ENCODE measurements at regions not wholly inside any gene's neighbourhood (a gene's known extent, or its start where the extent isn't known, plus 50 kb on each side); places are given as distances from the start of the nearest gene placed in this dataset.

- no peak for ATAC-seq (ENCODE audit: insufficient read depth, low read depth)
Observed at GRCh38 chr3:127087441-127087840, 104.5 kb downstream of the PLXNA1 start.

GRCh38 chr3:127088511-127089351, 104.2 kb upstream of the PRR23E start:
- ATAC-seq (ENCODE audit: insufficient read depth, low read depth), result no peak
- Histone ChIP-seq H2AFZ (ENCODE audit: low read depth, low read length) (no peak overlapping the region), H4K20me1 (ENCODE audit: insufficient read depth, low read length) (0 out of 2 replicates have a peak, but pooled peaks cover 3% of the 10 kb centered on the region), H3K79me2 (ENCODE audit: insufficient read depth, low read length) (no peaks in the 10 kb centered on the region), H3K27me3 (ENCODE audit: insufficient read depth, low read length, poor library complexity) (no peaks in the 10 kb centered on the region), H3K4me2 (ENCODE audit: insufficient read depth, low read length) (no peak overlapping the region), H3K9ac (ENCODE audit: low read depth, low read length) (no peak overlapping the region), H3K4me3 (ENCODE audit: low read depth in 1 of 2, low read length in 2 of 2) (no peak overlapping the region), H3K4me1 (ENCODE audit: insufficient read depth, low read length) (peaks cover 24% of the 10 kb centered on the region), H3K27ac (ENCODE audit: low read length) (no peak overlapping the region), H3K9me3 (ENCODE audit: insufficient read depth, low read length, severe bottlenecking) (no peaks in the 10 kb centered on the region), H3K36me3 (ENCODE audit: insufficient read depth, low read length) (no peaks in the 10 kb centered on the region)
- no peak for TF ChIP-seq EZH2 (IDR thresholded peaks at IDR 0.05; ENCODE audit: borderline replicate concordance, low read depth, low read length, severe bottlenecking)
- TF ChIP-seq CTCF (IDR thresholded peaks at IDR 0.05; ENCODE audit: borderline replicate concordance, extremely low read depth, low read length, poor library complexity, severe bottlenecking), result no peak
- no peak for DNase-seq

More at GRCh38 chr3:127087441-127087840, 104.5 kb downstream of the PLXNA1 start:
- Histone ChIP-seq H3K9ac (ENCODE audit: low read depth, low read length) (no peak overlapping the region), H2AFZ (ENCODE audit: low read depth, low read length) (no peak overlapping the region), H3K4me3 (ENCODE audit: low read depth in 1 of 2, low read length in 2 of 2) (no peak overlapping the region), H3K4me1 (ENCODE audit: insufficient read depth, low read length) (peaks cover 24% of the 10 kb centered on the region), H3K4me2 (ENCODE audit: insufficient read depth, low read length) (no peak overlapping the region), H3K9me3 (ENCODE audit: insufficient read depth, low read length, severe bottlenecking) (no peaks in the 10 kb centered on the region), H3K27me3 (ENCODE audit: insufficient read depth, low read length, poor library complexity) (no peaks in the 10 kb centered on the region), H4K20me1 (ENCODE audit: insufficient read depth, low read length) (0 out of 2 replicates have a peak, but pooled peaks cover 3% of the 10 kb centered on the region), H3K27ac (ENCODE audit: low read length) (no peak overlapping the region), H3K79me2 (ENCODE audit: insufficient read depth, low read length) (no peaks in the 10 kb centered on the region), H3K36me3 (ENCODE audit: insufficient read depth, low read length) (no peaks in the 10 kb centered on the region)
- TF ChIP-seq EZH2 (IDR thresholded peaks at IDR 0.05; ENCODE audit: borderline replicate concordance, low read depth, low read length, severe bottlenecking) (no peak), CTCF (IDR thresholded peaks at IDR 0.05; ENCODE audit: borderline replicate concordance, extremely low read depth, low read length, poor library complexity, severe bottlenecking) (no peak)
- no peak for DNase-seq

- Histone ChIP-seq H3K4me2 (ENCODE audit: insufficient read depth, low read length) (no peak overlapping the region), H4K20me1 (ENCODE audit: insufficient read depth, low read length) (0 out of 2 replicates have a peak, but pooled peaks cover under 1% of the 10 kb centered on the region)
- no peak for ATAC-seq (ENCODE audit: insufficient read depth, low read depth)
Observed at GRCh38 chr3:127089486-127090145, 103.3 kb upstream of the PRR23E start.

More at GRCh38 chr3:127089486-127090145, 103.3 kb upstream of the PRR23E start:
- Histone ChIP-seq H3K9me3 (ENCODE audit: insufficient read depth, low read length, severe bottlenecking) (no peaks in the 10 kb centered on the region), H3K36me3 (ENCODE audit: insufficient read depth, low read length) (no peaks in the 10 kb centered on the region), H3K9ac (ENCODE audit: low read depth, low read length) (no peak overlapping the region), H2AFZ (ENCODE audit: low read depth, low read length) (no peak overlapping the region), H3K4me3 (ENCODE audit: low read depth in 1 of 2, low read length in 2 of 2) (no peak overlapping the region), H3K27ac (ENCODE audit: low read length) (no peak overlapping the region), H3K27me3 (ENCODE audit: insufficient read depth, low read length, poor library complexity) (no peaks in the 10 kb centered on the region), H3K79me2 (ENCODE audit: insufficient read depth, low read length) (no peaks in the 10 kb centered on the region), H3K4me1 (ENCODE audit: insufficient read depth, low read length) (peaks cover 24% of the 10 kb centered on the region)
- TF ChIP-seq EZH2 (IDR thresholded peaks at IDR 0.05; ENCODE audit: borderline replicate concordance, low read depth, low read length, severe bottlenecking) (no peak), CTCF (IDR thresholded peaks at IDR 0.05; ENCODE audit: borderline replicate concordance, extremely low read depth, low read length, poor library complexity, severe bottlenecking) (no peak)
- DNase-seq, result no peak
